BLaER1 treated with 17β-estradiol and CSF1 and Interleukin-3, amounts not matched to agents 10 nM and 100 nM (cell line): ENCODE measurements at regions not wholly inside any gene's neighbourhood (a gene's known extent, or its start where the extent isn't known, plus 50 kb on each side); places are given as distances from the start of the nearest gene placed in this dataset.

Source experiments
- H3K27ac ChIP-seq, 11 experiments: shearing (Covaris generic); formaldehyde crosslinking; 2 replicates each; pipeline ENCODE4 v1.8.1; 2022
- H3K27me3 ChIP-seq, 11 experiments: shearing (Covaris generic); formaldehyde crosslinking; 2 replicates each; pipeline ENCODE4 v1.8.1; 2022
- H3K36me3 ChIP-seq, 11 experiments: shearing (Covaris generic); formaldehyde crosslinking; 2 replicates each; pipeline ENCODE4 v1.8.1; 2022
- H3K4me1 ChIP-seq, 10 experiments: shearing (Covaris generic); formaldehyde crosslinking; 2 replicates each; pipeline ENCODE4 v1.8.1; 2022
- H3K4me2 ChIP-seq, 11 experiments: shearing (Covaris generic); formaldehyde crosslinking; 2 replicates each; pipeline ENCODE4 v1.8.1; 2022
- H3K4me3 ChIP-seq, 10 experiments: shearing (Covaris generic); formaldehyde crosslinking; 2 replicates each; pipeline ENCODE4 v1.8.1; 2022
- H3K9ac ChIP-seq, 11 experiments: shearing (Covaris generic); formaldehyde crosslinking; 2 replicates each; pipeline ENCODE4 v1.8.1; 2022
- H3K9me3 ChIP-seq, 11 experiments: shearing (Covaris generic); formaldehyde crosslinking; replicated peaks in 1 of 11; 2 replicates each; pipeline ENCODE4 v1.8.1; 2022
- H4K20me1 ChIP-seq, 11 experiments: shearing (Covaris generic); formaldehyde crosslinking; 2 replicates each; pipeline ENCODE4 v1.8.1; 2022
- Cebpa-rat ChIP-seq, 11 experiments: shearing (Covaris generic); IDR thresholded peaks; 2 replicates each; pipeline ENCODE4 v1.8.1; 2022

DNA sequence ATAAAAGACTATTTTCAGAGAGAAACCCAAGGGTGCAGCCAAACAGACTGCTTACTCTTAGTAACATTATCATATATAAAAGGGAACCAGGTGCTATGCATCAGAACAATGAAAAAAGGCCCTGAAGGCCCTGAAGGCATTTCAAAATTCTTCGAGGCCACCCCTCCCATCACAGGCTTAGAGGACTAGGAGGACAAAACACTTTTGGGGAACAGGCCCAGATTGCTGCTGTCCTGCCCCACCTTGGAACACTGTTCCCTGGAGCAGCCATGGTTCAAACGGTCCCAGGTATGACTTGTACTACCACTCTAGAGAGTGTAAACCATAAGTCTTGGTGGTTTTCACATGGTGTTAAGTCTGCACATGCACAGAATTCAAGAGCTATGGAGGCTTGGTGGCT is 2183.1 kb upstream of the CELF4 start:
- no peaks in the 10 kb centered on the region for H3K27me3 ChIP-seq
- H4K20me1 ChIP-seq, result no peaks in the 10 kb centered on the region
- H3K4me1 ChIP-seq, result no peaks in the 10 kb centered on the region
- no peak overlapping the region for H3K4me3 ChIP-seq
- no peak for TF ChIP-seq Cebpa-rat (IDR thresholded peaks at IDR 0.05)
- peaks cover 0 to 9% (median 5%) of the 10 kb centered on the region in 11 experiments; a peak in 5 of 22 replicates for H3K9me3 ChIP-seq
- H3K9ac ChIP-seq, result no peak overlapping the region
- no peak overlapping the region for H3K27ac ChIP-seq
- H3K4me2 ChIP-seq, result no peak overlapping the region
- no peaks in the 10 kb centered on the region for H3K36me3 ChIP-seq

DNA sequence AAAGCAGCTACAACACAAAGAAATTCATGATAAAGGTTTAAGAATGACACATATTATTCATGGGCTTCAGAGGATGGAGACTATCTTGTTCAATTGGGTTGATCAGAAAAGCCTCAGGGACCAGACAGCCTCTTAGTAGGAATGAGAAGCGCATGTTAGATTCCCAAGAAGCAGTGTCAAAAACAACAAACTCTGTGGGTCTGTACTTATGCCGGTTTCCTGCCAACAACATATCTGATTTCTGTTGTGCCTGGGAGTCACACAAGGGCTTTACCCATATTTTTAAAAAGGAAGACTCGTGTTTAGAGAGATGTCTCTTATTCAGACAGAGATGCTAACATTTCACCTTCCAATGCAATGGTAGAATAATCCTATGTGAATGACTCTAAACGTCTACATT is 2180.6 kb upstream of the CELF4 start:
- peaks cover 0 to 9% (median 5%) of the 10 kb centered on the region in 11 experiments; a peak in 5 of 22 replicates for H3K9me3 ChIP-seq
- no peak overlapping the region for H3K4me3 ChIP-seq
- TF ChIP-seq Cebpa-rat (IDR thresholded peaks at IDR 0.05), result no peak

DNA sequence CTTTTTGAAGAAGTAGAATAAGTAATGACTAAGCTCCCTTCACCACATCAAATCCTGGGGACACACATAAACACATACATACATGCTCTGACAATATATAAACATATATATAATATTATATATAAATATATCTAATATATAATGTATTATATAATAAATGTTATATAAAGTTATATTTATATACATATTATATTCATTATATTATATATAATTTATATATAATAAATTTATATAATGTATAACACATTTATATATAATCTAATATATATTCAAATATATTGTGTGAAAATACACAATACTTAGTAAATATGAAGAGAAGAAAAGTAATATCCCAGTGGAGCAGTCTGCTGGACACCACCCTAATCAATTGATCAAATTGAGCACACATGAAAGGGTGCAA is 2177.9 kb upstream of the CELF4 start:
- Histone ChIP-seq H3K36me3 (no peaks in the 10 kb centered on the region), H3K4me2 (no peak overlapping the region), H3K27ac (no peak overlapping the region), H3K4me1 (no peaks in the 10 kb centered on the region), H3K9me3 (peaks cover 0 to 1% (median 0%) of the 10 kb centered on the region in 11 experiments; a peak in 1 of 22 replicates), H3K9ac (no peak overlapping the region), H4K20me1 (no peaks in the 10 kb centered on the region), H3K27me3 (no peaks in the 10 kb centered on the region), H3K4me3 (no peak overlapping the region)
- TF ChIP-seq Cebpa-rat (IDR thresholded peaks at IDR 0.05), result no peak

More for the DNA sequence above, 2180.6 kb upstream of the CELF4 start:
- Histone ChIP-seq H3K9ac (no peak overlapping the region), H3K36me3 (no peaks in the 10 kb centered on the region), H3K27ac (no peak overlapping the region), H3K27me3 (no peaks in the 10 kb centered on the region), H3K4me2 (no peak overlapping the region), H4K20me1 (no peaks in the 10 kb centered on the region), H3K4me1 (no peaks in the 10 kb centered on the region)

GRCh38 chr18:39741755-39742466 is 2176.3 kb upstream of the CELF4 start:
- H3K9ac ChIP-seq, result no peak overlapping the region
- no peaks in the 10 kb centered on the region for H3K27me3 ChIP-seq
- no peak overlapping the region for H3K27ac ChIP-seq
- H3K4me2 ChIP-seq, result no peak overlapping the region
- no peaks in the 10 kb centered on the region for H3K4me1 ChIP-seq
- no peak overlapping the region for H3K4me3 ChIP-seq
- no peaks in the 10 kb centered on the region for H4K20me1 ChIP-seq
- no peaks in the 10 kb centered on the region for H3K9me3 ChIP-seq
- TF ChIP-seq Cebpa-rat (IDR thresholded peaks at IDR 0.05), result no peak
- H3K36me3 ChIP-seq, result no peaks in the 10 kb centered on the region

- H3K27ac ChIP-seq, result no peak overlapping the region
- H4K20me1 ChIP-seq, result no peaks in the 10 kb centered on the region
- H3K4me2 ChIP-seq, result no peak overlapping the region
- no peak overlapping the region for H3K4me3 ChIP-seq
- no peaks in the 10 kb centered on the region for H3K9me3 ChIP-seq
- no peak for TF ChIP-seq Cebpa-rat (IDR thresholded peaks at IDR 0.05)
- no peaks in the 10 kb centered on the region for H3K36me3 ChIP-seq
- H3K9ac ChIP-seq, result no peak overlapping the region
- no peaks in the 10 kb centered on the region for H3K27me3 ChIP-seq
- H3K4me1 ChIP-seq, result no peaks in the 10 kb centered on the region
These were observed 2172.3 kb upstream of the CELF4 start for GRCh38 chr18:39737869-39738268.

DNA sequence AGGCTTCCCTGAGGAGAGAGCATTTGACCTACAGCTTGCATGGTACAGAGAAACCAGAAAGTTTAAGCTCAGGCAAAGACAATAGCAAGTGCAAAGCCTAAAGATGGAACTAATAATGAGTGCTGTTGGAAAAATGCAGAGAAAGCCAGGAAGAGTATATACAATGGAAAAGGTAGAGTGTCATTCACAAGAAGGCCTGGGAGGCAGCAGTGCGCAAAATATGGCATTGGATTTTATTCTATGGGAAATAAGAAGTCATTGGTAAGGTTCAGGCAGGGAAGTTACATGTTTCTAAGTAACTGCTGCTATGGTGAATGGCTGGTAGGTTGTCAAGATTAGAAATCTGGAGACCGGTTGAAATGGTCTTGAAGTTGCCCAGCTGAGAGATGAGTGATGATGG is 2167.3 kb upstream of the CELF4 start:
- Histone ChIP-seq H3K4me3 (no peak overlapping the region), H3K4me2 (no peak overlapping the region), H3K27ac (no peak overlapping the region), H3K4me1 (no peaks in the 10 kb centered on the region), H4K20me1 (no peaks in the 10 kb centered on the region), H3K36me3 (no peaks in the 10 kb centered on the region), H3K9me3 (no peaks in the 10 kb centered on the region), H3K27me3 (no peaks in the 10 kb centered on the region), H3K9ac (no peak overlapping the region)
- TF ChIP-seq Cebpa-rat (IDR thresholded peaks at IDR 0.05), result no peak

DNA sequence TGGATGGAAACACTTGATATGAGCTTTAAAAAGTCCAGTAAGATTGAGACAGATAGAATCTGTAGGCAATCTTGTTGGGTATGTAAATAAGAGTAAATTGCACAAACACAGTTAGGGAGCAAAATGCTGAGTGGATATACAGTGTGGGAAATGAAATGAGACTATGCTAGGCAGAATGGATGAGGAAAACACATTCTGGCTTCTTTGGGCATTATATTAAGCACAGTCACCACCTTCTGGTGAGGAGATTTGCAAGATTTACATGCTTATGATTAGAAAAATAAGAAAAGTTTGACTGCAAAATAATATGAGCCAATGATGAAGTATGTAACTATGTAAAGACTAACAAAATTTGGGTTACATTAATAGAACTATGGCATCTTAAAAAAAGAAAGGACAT is 2165.0 kb upstream of the CELF4 start:
- Histone ChIP-seq H3K27me3 (no peaks in the 10 kb centered on the region), H3K4me2 (no peak overlapping the region)

DNA sequence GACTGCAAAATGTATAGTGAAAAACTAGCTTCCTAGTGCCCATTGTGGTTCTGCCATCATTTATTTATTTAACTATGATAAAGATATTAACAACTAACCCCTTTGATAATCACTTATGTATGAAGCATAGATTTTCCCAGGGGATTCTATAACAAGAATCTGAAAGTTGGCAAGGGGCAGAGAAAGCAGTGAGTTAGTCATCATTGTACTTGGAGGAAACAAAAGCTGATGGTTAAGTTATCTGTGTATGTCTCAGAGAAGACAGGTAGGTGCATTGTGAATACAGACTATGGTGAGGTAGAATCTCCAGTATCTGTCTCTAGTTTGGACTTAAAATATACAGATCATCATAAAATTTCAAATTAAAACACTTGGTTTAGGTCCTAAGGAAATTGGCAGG is 2159.1 kb upstream of the CELF4 start:
- H3K9ac ChIP-seq, result no peak overlapping the region

More for the DNA sequence above, 2165.0 kb upstream of the CELF4 start:
- Histone ChIP-seq H3K9me3 (no peaks in the 10 kb centered on the region), H3K36me3 (no peaks in the 10 kb centered on the region), H3K27ac (no peak overlapping the region), H4K20me1 (no peaks in the 10 kb centered on the region), H3K9ac (no peak overlapping the region), H3K4me3 (no peak overlapping the region), H3K4me1 (no peaks in the 10 kb centered on the region)
- no peak for TF ChIP-seq Cebpa-rat (IDR thresholded peaks at IDR 0.05)

DNA sequence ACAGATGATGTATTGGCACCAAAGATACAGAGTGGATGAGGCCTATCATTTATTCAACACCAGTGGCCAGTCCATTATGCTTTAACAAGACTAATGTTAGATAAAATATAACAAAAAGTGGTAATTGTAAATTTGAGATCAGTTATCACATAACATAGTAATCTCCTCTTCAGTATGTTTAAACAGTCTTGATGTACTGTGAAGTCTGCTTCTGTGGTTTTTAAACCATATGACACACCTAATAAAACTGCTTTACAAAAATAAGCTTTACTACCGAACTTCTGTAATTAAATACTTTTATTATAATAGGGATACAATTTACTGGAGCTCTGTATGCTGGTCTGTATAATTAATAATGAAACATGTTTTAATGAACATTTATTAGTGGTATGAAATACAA is 2156.1 kb upstream of the CELF4 start:
- no peak overlapping the region for H3K27ac ChIP-seq
- H3K4me1 ChIP-seq, result no peaks in the 10 kb centered on the region
- no peaks in the 10 kb centered on the region for H4K20me1 ChIP-seq
- no peak overlapping the region for H3K4me3 ChIP-seq
- H3K9me3 ChIP-seq, result no peaks in the 10 kb centered on the region
- no peak overlapping the region for H3K9ac ChIP-seq
- no peaks in the 10 kb centered on the region for H3K27me3 ChIP-seq
- no peak for TF ChIP-seq Cebpa-rat (IDR thresholded peaks at IDR 0.05)
- H3K36me3 ChIP-seq, result no peaks in the 10 kb centered on the region
- H3K4me2 ChIP-seq, result no peak overlapping the region

More for the DNA sequence above, 2159.1 kb upstream of the CELF4 start:
- Histone ChIP-seq H4K20me1 (no peaks in the 10 kb centered on the region), H3K4me1 (no peaks in the 10 kb centered on the region), H3K27me3 (no peaks in the 10 kb centered on the region), H3K36me3 (no peaks in the 10 kb centered on the region), H3K27ac (no peak overlapping the region), H3K4me2 (no peak overlapping the region), H3K4me3 (no peak overlapping the region), H3K9me3 (no peaks in the 10 kb centered on the region)
- TF ChIP-seq Cebpa-rat (IDR thresholded peaks at IDR 0.05), result no peak

- no peaks in the 10 kb centered on the region for H3K36me3 ChIP-seq
- no peaks in the 10 kb centered on the region for H3K27me3 ChIP-seq
- TF ChIP-seq Cebpa-rat (IDR thresholded peaks at IDR 0.05), result no peak
- no peak overlapping the region for H3K27ac ChIP-seq
- no peak overlapping the region for H3K4me2 ChIP-seq
- no peaks in the 10 kb centered on the region for H3K9me3 ChIP-seq
- H3K4me3 ChIP-seq, result no peak overlapping the region
- H4K20me1 ChIP-seq, result no peaks in the 10 kb centered on the region
- no peaks in the 10 kb centered on the region for H3K4me1 ChIP-seq
- no peak overlapping the region for H3K9ac ChIP-seq
These were observed 2148.4 kb upstream of the CELF4 start for GRCh38 chr18:39713961-39714360.
